Mesendoderm (in vitro differentiated cells): ENCODE measurements at regions not wholly inside any gene's neighbourhood (a gene's known extent, or its start where the extent isn't known, plus 50 kb on each side); places are given as distances from the start of the nearest gene placed in this dataset.

Source experiments
- DNase-seq: peaks from one replicate; pipeline ENCODE4 v3.0.0; 2013
- H2AK5ac ChIP-seq: 2 replicates; pipeline ENCODE4 v1.6.1; 2013; ENCODE audit warnings: low read length, inconsistent platforms
- H2BK120ac ChIP-seq: 2 replicates; pipeline ENCODE4 v1.6.1; 2013; ENCODE audit warnings: low read depth, mild to moderate bottlenecking, low read length, moderate library complexity, mixed read lengths
- H2BK15ac ChIP-seq: replicated peaks from 2 replicates; pipeline ENCODE4 v1.6.1; 2013; ENCODE audit warnings: low read depth, mild to moderate bottlenecking, moderate library complexity
- H2BK5ac ChIP-seq: 2 replicates; pipeline ENCODE4 v1.6.1; 2013; ENCODE audit warnings: low read length, inconsistent platforms
- H3K18ac ChIP-seq: 2 replicates; pipeline ENCODE4 v1.6.1; 2013; ENCODE audit warnings: mild to moderate bottlenecking, low read length, mixed read lengths
- H3K23ac ChIP-seq: one replicate; pipeline ENCODE4 v1.6.1; 2013; ENCODE audit warnings: low read length
- H3K27ac ChIP-seq: 2 replicates; pipeline ENCODE4 v1.5.1; 2013; ENCODE audit warnings: low read depth, mild to moderate bottlenecking, inconsistent platforms, low read length, moderate library complexity
- H3K27me3 ChIP-seq: 2 replicates; pipeline ENCODE4 v1.6.1; 2013; ENCODE audit warnings: low read length, control low read depth, mild to moderate bottlenecking, inconsistent platforms; ENCODE audit not compliant: insufficient read depth, poor library complexity
- H3K36me3 ChIP-seq: 2 replicates; pipeline ENCODE4 v1.6.1; 2013; ENCODE audit warnings: low read length, inconsistent platforms; ENCODE audit not compliant: control insufficient read depth, insufficient read depth
- H3K4ac ChIP-seq: one replicate; pipeline ENCODE4 v1.6.1; 2013; ENCODE audit warnings: low read depth, mild to moderate bottlenecking, low read length, moderate library complexity
- H3K4me1 ChIP-seq: 2 replicates; pipeline ENCODE4 v1.6.1; 2013; ENCODE audit warnings: low read depth, low read length, inconsistent platforms; ENCODE audit not compliant: control insufficient read depth
- H3K4me2 ChIP-seq: 2 replicates; pipeline ENCODE4 v1.6.1; 2013; ENCODE audit warnings: low read length
- H3K4me3 ChIP-seq: 2 replicates; pipeline ENCODE4 v1.5.1; 2013; ENCODE audit warnings: mild to moderate bottlenecking, low read length
- H3K56ac ChIP-seq: one replicate; pipeline ENCODE4 v1.6.1; 2013; ENCODE audit warnings: low read length
- H3K79me1 ChIP-seq: 2 replicates; pipeline ENCODE4 v1.6.1; 2013; ENCODE audit warnings: low read length, inconsistent platforms
- H3K79me2 ChIP-seq: 2 replicates; pipeline ENCODE4 v1.6.1; 2013; ENCODE audit warnings: mild to moderate bottlenecking, low read length; ENCODE audit not compliant: control insufficient read depth, insufficient read depth
- H3K9ac ChIP-seq: 2 replicates; pipeline ENCODE4 v1.6.1; 2013; ENCODE audit warnings: low read length, inconsistent platforms
- H4K5ac ChIP-seq: one replicate; pipeline ENCODE4 v1.6.1; 2013; ENCODE audit warnings: low read length
- H4K8ac ChIP-seq: one replicate; pipeline ENCODE4 v1.6.1; 2013; ENCODE audit warnings: low read depth, mild to moderate bottlenecking, control low read depth, low read length, moderate library complexity
- WGBS: extraction: QIAGEN DNeasy Blood & Tissue Kit; methylation state at CpG from one replicate; pipeline ENCODE4 v1.1.7; 2013; ENCODE audit warnings: low lambda C conversion rate, missing lambda C conversion rate; ENCODE audit not compliant: insufficient coverage; ENCODE audit errors: extremely low coverage; 5-methylcytosine and 5-hydroxymethylcytosine counted together

DNA sequence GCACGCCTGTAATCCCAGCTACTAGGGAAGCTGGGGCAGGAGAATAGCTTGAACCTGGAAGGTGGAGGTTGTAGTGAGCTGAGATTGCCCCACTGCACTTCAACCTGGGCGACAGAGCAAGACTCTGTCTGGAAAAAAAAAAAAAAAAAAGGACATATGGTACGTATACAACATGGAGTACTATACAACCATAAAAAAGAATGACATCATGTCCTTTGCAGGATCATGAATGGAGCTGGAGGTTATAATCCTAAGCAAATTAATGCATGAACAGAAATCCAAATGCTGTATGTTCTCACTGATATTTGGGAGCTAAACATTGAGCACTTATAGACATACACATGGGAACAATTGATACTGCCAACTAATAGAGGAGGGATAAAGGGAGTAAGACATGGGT lies 99.3 kb upstream of the KCNJ3 start:
- Histone ChIP-seq H3K4me1 (no peaks in the 10 kb centered on the region), H4K5ac (no peak overlapping the region), H3K56ac (no peak overlapping the region), H3K18ac (no peak overlapping the region), H2BK120ac (no peak overlapping the region), H3K4me3 (no peak overlapping the region), H2BK5ac (no peak overlapping the region), H3K36me3 (no peaks in the 10 kb centered on the region), H2AK5ac (no peak overlapping the region), H2BK15ac (no peak overlapping the region), H3K9ac (no peak overlapping the region), H3K79me1 (no peaks in the 10 kb centered on the region), H3K23ac (no peak overlapping the region), H3K79me2 (no peaks in the 10 kb centered on the region), H3K27me3 (no peaks in the 10 kb centered on the region), H3K4ac (no peak overlapping the region), H4K8ac (no peak overlapping the region), H3K27ac (no peak overlapping the region), H3K4me2 (no peak overlapping the region)
- no CpG with 5 or more reads among the region's 3 CpGs for WGBS
- no peak for DNase-seq

DNA sequence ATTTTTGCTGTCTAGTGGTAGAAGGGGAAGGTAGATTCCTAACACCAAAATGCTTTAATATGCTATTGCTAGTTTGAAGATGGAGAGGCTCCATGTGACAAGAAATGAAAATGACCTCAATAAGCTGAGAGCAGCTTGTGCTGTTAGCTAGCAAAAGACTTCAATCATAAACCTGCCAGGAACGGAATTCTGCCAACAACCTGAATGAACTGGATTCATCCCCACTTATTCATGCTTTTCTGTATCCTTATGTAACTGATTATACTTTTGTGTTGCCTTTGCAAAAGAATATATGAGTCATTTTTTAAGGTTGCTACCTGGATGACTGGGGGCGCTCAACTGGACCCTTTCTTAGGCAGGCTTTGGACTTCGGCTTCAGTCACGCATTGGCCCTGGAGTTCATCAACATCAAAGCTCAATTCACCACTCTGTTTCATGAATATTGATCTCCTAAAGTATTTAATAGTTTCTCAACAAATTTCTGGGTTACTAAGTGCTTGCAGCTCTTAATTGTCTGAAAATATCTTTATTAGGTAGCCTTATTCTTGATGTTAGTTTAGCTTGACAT lies 97.5 kb upstream of the KCNJ3 start:
- no peaks in the 10 kb centered on the region for H3K4me1 ChIP-seq
- H3K27ac ChIP-seq, result no peak overlapping the region
- H3K18ac ChIP-seq, result no peak overlapping the region
- no peak overlapping the region for H2BK15ac ChIP-seq
- no peak overlapping the region for H3K56ac ChIP-seq
- H2BK5ac ChIP-seq, result no peak overlapping the region
- H4K8ac ChIP-seq, result no peak overlapping the region
- H3K4ac ChIP-seq, result no peak overlapping the region
- no peaks in the 10 kb centered on the region for H3K79me1 ChIP-seq
- H2AK5ac ChIP-seq, result no peak overlapping the region
- H3K36me3 ChIP-seq, result no peaks in the 10 kb centered on the region
- H3K27me3 ChIP-seq, result no peaks in the 10 kb centered on the region
- H4K5ac ChIP-seq, result no peak overlapping the region
- no peak overlapping the region for H2BK120ac ChIP-seq
- H3K79me2 ChIP-seq, result no peaks in the 10 kb centered on the region
- no peak overlapping the region for H3K4me2 ChIP-seq
- no CpG with 5 or more reads among the region's 4 CpGs for WGBS
- no peak overlapping the region for H3K9ac ChIP-seq
- H3K23ac ChIP-seq, result no peak overlapping the region
- no peak for DNase-seq
- H3K4me3 ChIP-seq, result no peak overlapping the region

DNA sequence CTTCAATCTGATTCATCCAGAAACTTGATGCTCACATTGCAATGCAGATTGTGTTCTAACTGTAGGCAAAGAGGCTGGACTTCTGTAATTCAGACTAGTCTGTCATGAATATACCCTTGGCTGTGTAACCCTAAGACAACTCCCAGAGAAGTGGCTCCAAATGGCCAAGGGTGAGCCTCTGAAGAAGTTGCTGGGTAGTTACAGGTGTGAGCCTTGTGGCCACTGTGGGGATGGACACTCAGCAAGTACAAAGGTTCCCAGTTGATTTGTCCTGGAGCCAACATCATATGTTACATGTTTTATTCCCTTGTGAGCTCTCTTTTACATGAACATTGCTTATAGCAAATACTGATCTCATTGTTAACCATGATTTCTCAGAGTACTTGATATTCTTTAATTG lies 94.8 kb upstream of the KCNJ3 start:
- Histone ChIP-seq H2BK15ac (no peak overlapping the region), H4K8ac (no peak overlapping the region), H3K4ac (no peak overlapping the region), H3K18ac (no peak overlapping the region), H4K5ac (no peak overlapping the region), H2BK5ac (no peak overlapping the region), H3K79me1 (no peaks in the 10 kb centered on the region), H3K9ac (no peak overlapping the region), H2BK120ac (no peak overlapping the region), H3K79me2 (no peaks in the 10 kb centered on the region), H3K56ac (no peak overlapping the region), H3K27ac (no peak overlapping the region), H3K27me3 (no peaks in the 10 kb centered on the region), H3K4me3 (no peak overlapping the region), H2AK5ac (no peak overlapping the region), H3K36me3 (no peaks in the 10 kb centered on the region), H3K4me1 (no peaks in the 10 kb centered on the region), H3K4me2 (no peak overlapping the region), H3K23ac (no peak overlapping the region)
- peak; percentile 32 for DNase-seq

DNA sequence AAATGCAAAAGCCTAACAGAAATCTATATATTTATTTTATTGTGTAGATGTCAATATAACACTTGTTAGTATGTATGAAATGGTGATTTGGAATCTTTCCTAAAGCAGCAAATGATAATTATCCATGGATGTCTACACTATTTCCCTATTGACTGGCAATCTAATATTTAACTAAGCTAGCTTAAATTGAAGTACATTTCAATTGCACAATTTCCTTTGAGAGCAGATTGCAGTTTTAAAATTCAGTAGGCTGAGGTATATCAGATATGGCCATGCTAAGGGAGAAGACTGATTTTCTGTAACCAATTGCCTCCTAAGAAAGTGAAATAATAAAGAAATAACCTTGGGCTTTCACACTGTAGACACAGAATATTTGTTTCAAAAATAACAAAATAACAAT lies 90.1 kb upstream of the KCNJ3 start:
- H4K5ac ChIP-seq, result no peak overlapping the region
- no peak overlapping the region for H2BK15ac ChIP-seq

DNA sequence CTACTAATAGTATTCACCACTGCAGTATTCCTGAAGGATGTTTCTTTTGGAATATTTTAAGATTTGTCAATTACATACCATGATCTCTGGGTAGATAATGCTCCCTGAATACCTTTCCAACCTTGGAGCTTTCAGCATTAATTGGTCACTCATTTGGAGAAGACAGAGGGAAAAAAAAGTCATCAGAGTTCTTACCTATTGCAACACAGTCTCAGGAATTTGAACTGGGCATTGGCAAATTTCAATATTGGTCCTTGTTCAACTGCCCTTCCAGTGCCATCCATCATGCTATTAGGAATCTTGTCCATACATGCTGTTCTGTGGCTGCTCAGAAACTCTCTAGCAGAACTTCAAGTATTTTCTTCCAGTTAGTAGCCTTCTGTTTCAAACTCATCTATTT lies 83.6 kb upstream of the KCNJ3 start:
- H3K79me2 ChIP-seq, result no peaks in the 10 kb centered on the region
- no peak overlapping the region for H3K18ac ChIP-seq
- DNase-seq, result no peak
- H3K23ac ChIP-seq, result no peak overlapping the region
- peak overlapping the region; percentile 78 for H2BK15ac ChIP-seq
- H3K4ac ChIP-seq, result no peak overlapping the region
- no peak overlapping the region for H2AK5ac ChIP-seq
- H3K56ac ChIP-seq, result no peak overlapping the region
- no peak overlapping the region for H3K4me3 ChIP-seq
- H2BK120ac ChIP-seq, result no peak overlapping the region
- H3K79me1 ChIP-seq, result no peaks in the 10 kb centered on the region
- H3K4me1 ChIP-seq, result no peaks in the 10 kb centered on the region
- H3K9ac ChIP-seq, result no peak overlapping the region
- no peak overlapping the region for H3K27ac ChIP-seq
- H4K8ac ChIP-seq, result no peak overlapping the region
- H2BK5ac ChIP-seq, result no peak overlapping the region
- H4K5ac ChIP-seq, result no peak overlapping the region
- H3K4me2 ChIP-seq, result no peak overlapping the region
- no peaks in the 10 kb centered on the region for H3K27me3 ChIP-seq
- no peaks in the 10 kb centered on the region for H3K36me3 ChIP-seq

More for the DNA sequence above, 90.1 kb upstream of the KCNJ3 start:
- H2BK120ac ChIP-seq, result no peak overlapping the region
- no peaks in the 10 kb centered on the region for H3K36me3 ChIP-seq
- H4K8ac ChIP-seq, result no peak overlapping the region
- H3K4me3 ChIP-seq, result no peak overlapping the region
- no peak overlapping the region for H3K4me2 ChIP-seq
- no peak overlapping the region for H2AK5ac ChIP-seq
- H3K9ac ChIP-seq, result no peak overlapping the region
- H3K27ac ChIP-seq, result no peak overlapping the region
- H3K23ac ChIP-seq, result no peak overlapping the region
- H3K4ac ChIP-seq, result no peak overlapping the region
- no peaks in the 10 kb centered on the region for H3K79me2 ChIP-seq
- no peaks in the 10 kb centered on the region for H3K79me1 ChIP-seq
- H3K56ac ChIP-seq, result no peak overlapping the region
- no peak overlapping the region for H3K18ac ChIP-seq
- no peaks in the 10 kb centered on the region for H3K4me1 ChIP-seq
- H2BK5ac ChIP-seq, result no peak overlapping the region
- no peak for DNase-seq
- H3K27me3 ChIP-seq, result no peaks in the 10 kb centered on the region

DNA sequence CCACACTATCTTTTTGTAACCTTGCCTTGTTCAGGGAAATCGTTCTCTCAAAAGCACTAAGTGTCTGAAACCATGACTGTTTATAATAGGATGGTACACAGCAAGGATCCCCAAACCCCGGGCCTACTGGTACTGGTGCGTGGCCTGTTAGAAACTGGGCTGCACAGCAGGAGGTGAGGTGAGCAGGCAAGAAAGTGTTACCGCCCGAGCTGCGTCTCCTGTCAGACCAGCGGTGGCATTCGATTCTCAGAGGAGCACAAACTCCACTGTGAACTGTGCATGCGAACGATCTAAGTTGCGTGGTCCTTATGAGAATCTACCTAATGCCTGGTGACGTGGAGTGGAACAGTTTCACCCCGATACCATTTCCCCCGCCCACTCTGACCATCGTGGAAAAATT lies 81.8 kb upstream of the KCNJ3 start:
- peak overlapping the region; percentile 22 for H3K56ac ChIP-seq
- H3K79me1 ChIP-seq, result no peaks in the 10 kb centered on the region
- WGBS, result no CpG with 5 or more reads among the region's 15 CpGs
- H3K18ac ChIP-seq, result peak overlapping the region; percentile 64
- no peak overlapping the region for H3K23ac ChIP-seq
- H4K8ac ChIP-seq, result no peak overlapping the region
- H3K36me3 ChIP-seq, result no peaks in the 10 kb centered on the region
- no peak overlapping the region for H3K4me2 ChIP-seq
- no peak overlapping the region for H3K4me3 ChIP-seq
- no peak overlapping the region for H3K4ac ChIP-seq
- no peak overlapping the region for H3K9ac ChIP-seq
- H2BK5ac ChIP-seq, result no peak overlapping the region
- no peaks in the 10 kb centered on the region for H3K79me2 ChIP-seq
- no peak overlapping the region for H2BK120ac ChIP-seq
- H3K27ac ChIP-seq, result no peak overlapping the region
- H2BK15ac ChIP-seq, result no peak overlapping the region
- H3K4me1 ChIP-seq, result no peaks in the 10 kb centered on the region
- no peak overlapping the region for H4K5ac ChIP-seq
- no peak overlapping the region for H2AK5ac ChIP-seq
- no peaks in the 10 kb centered on the region for H3K27me3 ChIP-seq
- no peak for DNase-seq
